HL-60 (cell line): ENCODE measurements at regions not wholly inside any gene's neighbourhood (a gene's known extent, or its start where the extent isn't known, plus 50 kb on each side); places are given as distances from the start of the nearest gene placed in this dataset.

ENCODE experiments used
- CTCF ChIP-seq: IDR thresholded peaks from one replicate; pipeline ENCODE4 v1.5.1; 2011; ENCODE audit warnings: low read length, control low read depth, inconsistent platforms; ENCODE audit not compliant: insufficient read depth
- GABPA ChIP-seq: IDR thresholded peaks from 2 replicates; pipeline ENCODE4 v1.6.1; 2012; ENCODE audit warnings: low read depth
- POLR2AphosphoS5 ChIP-seq: IDR thresholded peaks from 2 replicates; pipeline ENCODE4 v1.6.1; 2012; ENCODE audit warnings: low read depth
- REST ChIP-seq: IDR thresholded peaks from 2 replicates; pipeline ENCODE4 v1.6.1; 2012; ENCODE audit warnings: low read depth; ENCODE audit not compliant: insufficient replicate concordance
- SPI1 ChIP-seq: IDR thresholded peaks from 2 replicates; pipeline ENCODE4 v1.6.1; 2012; ENCODE audit warnings: low read depth, mild to moderate bottlenecking, borderline replicate concordance

- no peak for TF ChIP-seq CTCF
- TF ChIP-seq REST: no peak
- no peak for TF ChIP-seq POLR2AphosphoS5
- TF ChIP-seq GABPA: no peak
- no peak for TF ChIP-seq SPI1
Measured at GRCh38 chr7:46133751-46134150, 212.7 kb upstream of the IGFBP3 start.
